K562 (cell line): ENCODE measurements at regions not wholly inside any gene's neighbourhood (a gene's known extent, or its start where the extent isn't known, plus 50 kb on each side); places are given as distances from the start of the nearest gene placed in this dataset.

Source experiments
- ATAC-seq: fragments of 200-7000 bp; cut with Tn5 transposase; 3 replicates; pipeline ENCODE4 v1.9.1; 2020; ENCODE audit warnings: moderate library complexity
- BruUV-seq: library from RNA; stranded (reverse); fragments of 400-500 nt; replicated peaks from 2 replicates; lab custom pipeline; 2021; lab: Mats Ljungman, UMichigan
- CTCF ChIA-PET: fragments of 300-600 bp; formaldehyde crosslinking; extraction: SDS; loops from one replicate; lab custom pipeline; 2021; ENCODE audit warnings: low intra/inter-chr PET ratio; lab: Yijun Ruan, JAX
- POLR2A ChIA-PET: fragments of 300-600, 350-650 bp; sonication (Branson Sonifier 250); formaldehyde crosslinking; extraction: SDS; loops from one replicate; lab custom pipeline; 2021; ENCODE audit warnings: antibody characterized with exemption, inconsistent platforms; lab: Yijun Ruan, JAX
- DNase-seq, 4 experiments: peaks; one replicate each; pipeline versions ENCODE4 v3.0.0 to v3.0.0-alpha.2; 2011 to 2018; ENCODE audit warnings: low spot score in 3 of 4, mixed read lengths in 3 of 4; ENCODE audit errors: extremely low read depth in 1 of 4
- FAIRE-seq: peaks from 2 replicates; lab custom pipeline; 2011; peaks lifted over from hg19 to GRCh38; lab: Jason Lieb, UNC
- H2AFZ ChIP-seq: 2 replicates; pipeline ENCODE4 v1.6.0; 2011; ENCODE audit warnings: low read depth, low read length, control low read depth, inconsistent platforms
- H3K27ac ChIP-seq: fragments of 200-600 bp; 3 replicates; pipeline ENCODE4 v1.8.0; 2011; ENCODE audit warnings: low read depth, mild to moderate bottlenecking, control low read depth, inconsistent platforms, low read length, moderate library complexity, mixed read lengths; ENCODE audit errors: extremely low read depth
- H3K27me3 ChIP-seq, 2 experiments: fragments of 300-600 bp in 1 of 2; 2 replicates in 1 of 2; 3 replicates in 1 of 2; pipeline versions ENCODE4 v1.6.0 to v1.8.0; 2011; ENCODE audit warnings: inconsistent platforms in 2 of 2, low read length in 2 of 2, mild to moderate bottlenecking in 1 of 2, mixed read lengths in 1 of 2, moderate library complexity in 1 of 2; ENCODE audit not compliant: control insufficient read depth in 2 of 2, insufficient read depth in 2 of 2
- H3K36me3 ChIP-seq: fragments of 300-600 bp; 3 replicates; pipeline ENCODE4 v1.8.0; 2011; ENCODE audit warnings: mild to moderate bottlenecking, low read length, inconsistent platforms; ENCODE audit not compliant: control insufficient read depth, insufficient read depth
- H3K4me1 ChIP-seq, 2 experiments: fragments of 200-600 bp in 1 of 2; replicated peaks in 1 of 2; 2 replicates in 1 of 2; 3 replicates in 1 of 2; pipeline versions ENCODE4 v1.5.1 to v1.8.0; 2011; ENCODE audit warnings: inconsistent platforms in 2 of 2, low read length in 2 of 2, mild to moderate bottlenecking in 1 of 2, mixed read lengths in 1 of 2, moderate library complexity in 1 of 2; ENCODE audit not compliant: control insufficient read depth in 2 of 2, insufficient read depth in 2 of 2
- H3K4me2 ChIP-seq: 2 replicates; pipeline ENCODE4 v1.6.1; 2011; ENCODE audit warnings: low read length, control low read depth, inconsistent platforms, mixed read lengths; ENCODE audit not compliant: insufficient read depth
- H3K4me3 ChIP-seq: fragments of 200-600 bp; sonication (generic), shearing (Covaris generic); 2 replicates; pipeline ENCODE4 v1.5.1; 2016; ENCODE audit warnings: control low read depth, inconsistent platforms
- H3K79me2 ChIP-seq: fragments of 200-600 bp; 3 replicates; pipeline ENCODE4 v1.8.0; 2011; ENCODE audit warnings: low read length, inconsistent platforms; ENCODE audit not compliant: control insufficient read depth, insufficient read depth
- H3K9ac ChIP-seq, 2 experiments: 2 replicates each; pipeline versions ENCODE4 v1.6.0 to v1.6.1; 2011; ENCODE audit warnings: low read depth in 2 of 2, low read length in 2 of 2, control low read depth in 1 of 2, inconsistent platforms in 1 of 2, mild to moderate bottlenecking in 1 of 2, mixed read lengths in 1 of 2; ENCODE audit not compliant: insufficient read depth in 1 of 2
- H3K9me1 ChIP-seq: one replicate; pipeline ENCODE4 v1.6.0; 2011; ENCODE audit warnings: inconsistent platforms, mild to moderate bottlenecking, low read length, moderate library complexity; ENCODE audit not compliant: control insufficient read depth, insufficient read depth
- H3K9me3 ChIP-seq: replicated peaks from 2 replicates; pipeline ENCODE4 v1.5.1; 2011; ENCODE audit warnings: low read depth, low read length, inconsistent platforms; ENCODE audit not compliant: control insufficient read depth, insufficient read depth
- H4K20me1 ChIP-seq: replicated peaks from 2 replicates; pipeline ENCODE4 v1.6.1; 2011; ENCODE audit warnings: low read length, inconsistent platforms, mixed read lengths; ENCODE audit not compliant: control insufficient read depth, insufficient read depth
- CREB3L1 ChIP-seq: fragments of 450-650 bp; IDR thresholded peaks from 2 replicates; pipeline ENCODE4 v1.6.1; 2014; ENCODE audit warnings: low read depth, mild to moderate bottlenecking, moderate library complexity, borderline replicate concordance
- CXXC5 ChIP-seq: fragments of 250-450 bp; sonication (Bioruptor Pico); IDR thresholded peaks from 2 replicates; pipeline ENCODE4 v1.8.0; 2022; ENCODE audit warnings: inconsistent platforms, mild to moderate bottlenecking, moderate library complexity
- TBP ChIP-seq: optimal IDR thresholded peaks from 2 replicates; pipeline ENCODE3; 2011; ENCODE audit warnings: low read depth, low read length, improper control_type of control experiment
- TOE1 ChIP-seq, 2 experiments: fragments of 450-650 bp in 1 of 2; sonication (generic) in 1 of 2; formaldehyde crosslinking in 1 of 2; IDR thresholded peaks; 2 replicates each; pipeline versions ENCODE4 v1.7.1 to v1.8.0; 2016 to 2022; ENCODE audit warnings: borderline replicate concordance in 2 of 2, mild to moderate bottlenecking in 2 of 2, antibody characterized with exemption in 1 of 2, inconsistent platforms in 1 of 2, low read depth in 1 of 2, missing genetic modification reagents in 1 of 2, moderate library complexity in 1 of 2
- XRCC3 ChIP-seq: fragments of 450-650 bp; IDR thresholded peaks from 2 replicates; pipeline ENCODE4 v1.6.1; 2017; ENCODE audit warnings: mild to moderate bottlenecking, moderate library complexity
- XRCC4 ChIP-seq: IDR thresholded peaks from one replicate; pipeline ENCODE4 v1.6.1; 2011; ENCODE audit not compliant: insufficient read depth, insufficient read length; ENCODE audit errors: extremely low read depth
- ZBTB11 ChIP-seq, 3 experiments: fragments of 200-800 bp in 1 of 3; fragments of 250-450 bp in 1 of 3; fragments of 450-650 bp in 1 of 3; sonication (Bioruptor Pico) in 1 of 3; sonication (Bioruptor generic) in 1 of 3; formaldehyde crosslinking in 1 of 3; IDR thresholded peaks; 2 replicates each; pipeline versions ENCODE4 v1.6.1 to v1.8.0; 2016 to 2022; ENCODE audit warnings: mild to moderate bottlenecking in 2 of 3, missing genetic modification characterization in 2 of 3, missing compliant biosample characterization in 1 of 3, moderate library complexity in 1 of 3
- ZNF212 ChIP-seq: fragments of 450-650 bp; formaldehyde crosslinking; IDR thresholded peaks from 2 replicates; pipeline ENCODE4 v1.4.0; 2020; ENCODE audit warnings: mild to moderate bottlenecking
- ZNF23 ChIP-seq: fragments of 250-450 bp; sonication (Bioruptor Pico); IDR thresholded peaks from 2 replicates; pipeline ENCODE4 v1.4.0; 2020; ENCODE audit warnings: mild to moderate bottlenecking
- ZNF324 ChIP-seq: fragments of 250-450 bp; sonication (Bioruptor Pico); IDR thresholded peaks from 2 replicates; pipeline ENCODE4 v1.4.0; 2020; ENCODE audit warnings: mild to moderate bottlenecking
- ZNF449 ChIP-seq: fragments of 250-450 bp; sonication (Bioruptor Pico); IDR thresholded peaks from 2 replicates; pipeline ENCODE4 v1.8.0; 2022; ENCODE audit warnings: moderate library complexity, mild to moderate bottlenecking, inconsistent platforms
- ZNF644 ChIP-seq: fragments of 200-800 bp; sonication (Bioruptor generic); IDR thresholded peaks from 2 replicates; pipeline ENCODE4 v1.6.1; 2016; ENCODE audit warnings: low read depth, missing genetic modification characterization, missing compliant biosample characterization
- WGBS: fragments of 100-300 bp; shearing (Covaris generic); methylation state at CpG from one replicate; pipeline ENCODE4 v1.1.6; 2016; ENCODE audit warnings: low coverage, mixed read lengths; ENCODE audit not compliant: insufficient coverage; ENCODE audit errors: missing lambda C conversion rate; 5-methylcytosine and 5-hydroxymethylcytosine counted together
- in situ Hi-C: fragments of 300-500 bp; cut with MboI; formaldehyde crosslinking; loops from 4 replicates; pipeline ENCODE4 v1.15.0; 2018; ENCODE audit warnings: inconsistent platforms, mixed read lengths
- intact Hi-C: fragments of 100-400 bp; cut with micrococcal nuclease; formaldehyde crosslinking; loops from 2 replicates; pipeline ENCODE4 v1.14.2; 2022

- ATAC-seq (no peak), FAIRE-seq (no peak), DNase-seq (no peak)
- ChIA-PET POLR2A (interaction anchor here (0.6 kb wide), 1 partner anchor 106 kb away, joined by 3 read pairs; no protein-coding TSS in a partner anchor), CTCF (no interaction called here)
- Histone ChIP-seq H3K79me2 (no peaks in the 10 kb centered on the region), H3K9me1 (no peaks in the 10 kb centered on the region), H3K36me3 (no peaks in the 10 kb centered on the region), H3K27me3 (peaks cover 12 to 17% of the 10 kb centered on the region in 2 experiments; a peak in 4 of 5 replicates), H3K4me2 (no peak overlapping the region), H3K27ac (no peak overlapping the region), H3K4me1 (no peaks in the 10 kb centered on the region), H4K20me1 (no peaks in the 10 kb centered on the region), H3K4me3 (no peak overlapping the region), H3K9ac (no peak overlapping the region), H2AFZ (no peak overlapping the region), H3K9me3 (no peaks in the 10 kb centered on the region)
- 1% methylated on average over 6 of the region's 6 CpGs for WGBS
- no TSS peak for BruUV-seq
- intact Hi-C loops (no loop called here), in situ Hi-C loops (no loop called here)
- TF ChIP-seq CXXC5 (CRISPR knock-in tag) = no peak
- TF ChIP-seq ZNF449 (CRISPR knock-in tag) = no peak
- no peak for TF ChIP-seq ZBTB11 (CRISPR knock-in tag; IDR thresholded peaks at IDR 0.05)
- TF ChIP-seq ZNF324 = no peak
- TF ChIP-seq XRCC3 = no peak
- TF ChIP-seq ZNF644 (tag) = no peak
- TF ChIP-seq ZNF23 (CRISPR knock-in tag) = no peak
- TF ChIP-seq ZNF212 (CRISPR knock-in tag) = no peak
- no peak for TF ChIP-seq TOE1 (IDR thresholded peaks at IDR 0.05; ENCODE audit: borderline replicate concordance)
- no peak for TF ChIP-seq TOE1 (CRISPR knock-in tag; IDR thresholded peaks at IDR 0.05; ENCODE audit: borderline replicate concordance, low read depth)
- TF ChIP-seq CREB3L1 = no peak
- no peak for TF ChIP-seq XRCC4
- no peak for TF ChIP-seq TBP
Observed at GRCh38 chr5:74480201-74480600, 160.3 kb downstream of the ENC1 start.
